NCI-H748 (cell line): ENCODE measurements at regions not wholly inside any gene's neighbourhood (a gene's known extent, or its start where the extent isn't known, plus 50 kb on each side); places are given as distances from the start of the nearest gene placed in this dataset.
A peak's percentile ranks its signal among the peaks of the same experiment; 100 is the strongest.

ENCODE experiments used
- DNase-seq: peaks from one replicate; lab custom pipeline; 2025; ENCODE audit not compliant: unreplicated experiment; lab: John Stamatoyannopoulos, UW

GRCh38 chr4:146029939-146030710, 91.5 kb upstream of the ZNF827 start:
- DNase-seq: peak; percentile 13

- DNase-seq: no peak
Observed at GRCh38 chr4:146029147-146029546, 90.5 kb upstream of the ZNF827 start.

GRCh38 chr4:146027761-146028160, 89.1 kb upstream of the ZNF827 start:
- DNase-seq: no peak

- no peak for DNase-seq
Observed at GRCh38 chr4:146023334-146023967, 84.8 kb upstream of the ZNF827 start.

GRCh38 chr4:146022541-146022940, 83.9 kb upstream of the ZNF827 start:
- DNase-seq: no peak

- DNase-seq: no peak
Observed at GRCh38 chr4:146018247-146018646, 79.6 kb upstream of the ZNF827 start.

GRCh38 chr4:146004730-146005129, 66.1 kb upstream of the ZNF827 start:
- DNase-seq: no peak

- peak; percentile 77 for DNase-seq
Observed at GRCh38 chr4:145988628-145989027, 50.0 kb upstream of the ZNF827 start.
